SK-N-SH treated with all-trans-retinoic acid at 6 μM for 48 hours (cell line): ENCODE measurements at regions not wholly inside any gene's neighbourhood (a gene's known extent, or its start where the extent isn't known, plus 50 kb on each side); places are given as distances from the start of the nearest gene placed in this dataset.

Experiments
- ATAC-seq: fragments of 200-7000 bp; cut with Tn5 transposase; 3 replicates; pipeline ENCODE4 v1.9.1; 2020; ENCODE audit warnings: mild to moderate bottlenecking, moderate library complexity
- ARNTL ChIP-seq: fragments of 450-650 bp; formaldehyde crosslinking; IDR thresholded peaks from 2 replicates; pipeline ENCODE4 v1.5.0; 2020; ENCODE audit warnings: low read depth, mild to moderate bottlenecking, moderate library complexity, borderline replicate concordance
- BACH2 ChIP-seq: fragments of 250-450 bp; sonication (Bioruptor Pico); IDR thresholded peaks from 2 replicates; pipeline ENCODE4 v1.9.0; 2021; ENCODE audit warnings: mild to moderate bottlenecking, borderline replicate concordance
- CSDC2 ChIP-seq: fragments of 250-450 bp; sonication (Bioruptor Pico); IDR thresholded peaks from 2 replicates; pipeline ENCODE4 v1.5.0; 2020; ENCODE audit warnings: mild to moderate bottlenecking, moderate library complexity
- GLIS3 ChIP-seq: fragments of 250-450 bp; sonication (Bioruptor Pico); IDR thresholded peaks from 2 replicates; pipeline ENCODE4 v1.5.0; 2020; ENCODE audit warnings: mild to moderate bottlenecking, moderate library complexity
- ISL1 ChIP-seq: fragments of 250-450 bp; sonication (Bioruptor Pico); IDR thresholded peaks from 2 replicates; pipeline ENCODE4 v2.1.2; 2022; ENCODE audit warnings: mild to moderate bottlenecking, moderate library complexity
- PPARA ChIP-seq: fragments of 250-450 bp; sonication (Bioruptor Pico); IDR thresholded peaks from 2 replicates; pipeline ENCODE4 v1.5.0; 2020; ENCODE audit warnings: mild to moderate bottlenecking, borderline replicate concordance
- SNAI2 ChIP-seq: fragments of 250-450 bp; sonication (Bioruptor Pico); IDR thresholded peaks from 2 replicates; pipeline ENCODE4 v1.5.0; 2020; ENCODE audit warnings: mild to moderate bottlenecking, moderate library complexity
- TCF4 ChIP-seq: fragments of 250-450 bp; sonication (Bioruptor Pico); IDR thresholded peaks from 2 replicates; pipeline ENCODE4 v1.8.0; 2021; ENCODE audit warnings: mild to moderate bottlenecking, moderate library complexity, borderline replicate concordance
- TOX ChIP-seq: fragments of 250-450 bp; sonication (Bioruptor Pico); IDR thresholded peaks from 2 replicates; pipeline ENCODE4 v1.8.0; 2021; ENCODE audit warnings: mild to moderate bottlenecking, moderate library complexity, borderline replicate concordance
- ZC3H10 ChIP-seq: fragments of 250-450 bp; sonication (Bioruptor Pico); IDR thresholded peaks from 2 replicates; pipeline ENCODE4 v1.5.1; 2021; ENCODE audit warnings: mild to moderate bottlenecking, moderate library complexity
- ZFP30 ChIP-seq: fragments of 450-650 bp; formaldehyde crosslinking; IDR thresholded peaks from 2 replicates; pipeline ENCODE4 v1.5.0; 2022; ENCODE audit warnings: mild to moderate bottlenecking, moderate library complexity
- ZNF70 ChIP-seq: fragments of 450-650 bp; formaldehyde crosslinking; IDR thresholded peaks from 2 replicates; pipeline ENCODE4 v1.5.0; 2020; ENCODE audit warnings: mild to moderate bottlenecking, moderate library complexity
- ZNF8 ChIP-seq: fragments of 450-650 bp; formaldehyde crosslinking; IDR thresholded peaks from 2 replicates; pipeline ENCODE4 v1.5.0; 2020; ENCODE audit warnings: mild to moderate bottlenecking, moderate library complexity
- TF ChIP-seq, protein P1 (sequence below): fragments of 250-450 bp; sonication (Bioruptor Pico); IDR thresholded peaks from 2 replicates; pipeline ENCODE4 v1.5.1; 2021; ENCODE audit warnings: mild to moderate bottlenecking, moderate library complexity
- TF ChIP-seq, protein P2 (sequence below): fragments of 250-450 bp; sonication (Bioruptor Pico); IDR thresholded peaks from 2 replicates; pipeline ENCODE4 v1.8.0; 2021; ENCODE audit warnings: low read depth, mild to moderate bottlenecking, moderate library complexity, borderline replicate concordance
- TF ChIP-seq, protein P3 (sequence below): fragments of 250-450 bp; sonication (Bioruptor Pico); IDR thresholded peaks from 2 replicates; pipeline ENCODE4 v1.5.0; 2020; ENCODE audit warnings: mild to moderate bottlenecking, moderate library complexity
- TF ChIP-seq, protein P4 (sequence below): fragments of 250-450 bp; sonication (Bioruptor Pico); IDR thresholded peaks from 2 replicates; pipeline ENCODE4 v1.8.0; 2020; ENCODE audit warnings: mild to moderate bottlenecking, moderate library complexity, borderline replicate concordance
- TF ChIP-seq, protein P5 (sequence below): fragments of 250-450 bp; sonication (Bioruptor Pico); IDR thresholded peaks from 2 replicates; pipeline ENCODE4 v1.5.1; 2020; ENCODE audit warnings: low read depth, mild to moderate bottlenecking, moderate library complexity

DNA sequence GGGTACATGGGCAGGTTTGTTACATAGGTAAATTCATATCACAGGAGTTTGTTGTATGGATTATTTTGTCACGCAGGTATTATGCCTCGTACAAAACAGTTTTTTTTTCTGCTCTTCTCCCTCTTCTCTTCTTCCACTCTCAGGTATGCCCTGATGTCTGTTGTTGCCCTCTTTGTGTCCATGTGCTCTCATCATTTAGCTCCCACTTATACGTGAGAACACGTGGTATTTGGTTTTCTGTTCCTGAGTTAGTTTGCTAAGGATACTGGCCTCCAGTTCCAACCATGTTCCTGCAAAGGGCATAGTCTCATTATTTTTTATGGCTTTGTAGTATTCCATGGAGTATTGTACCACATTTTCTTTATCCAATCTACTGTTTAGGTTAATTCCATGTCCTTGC lies 65.7 kb downstream of the UNC5CL start:
- no peak for ATAC-seq
- TF ChIP-seq, protein P1, sequence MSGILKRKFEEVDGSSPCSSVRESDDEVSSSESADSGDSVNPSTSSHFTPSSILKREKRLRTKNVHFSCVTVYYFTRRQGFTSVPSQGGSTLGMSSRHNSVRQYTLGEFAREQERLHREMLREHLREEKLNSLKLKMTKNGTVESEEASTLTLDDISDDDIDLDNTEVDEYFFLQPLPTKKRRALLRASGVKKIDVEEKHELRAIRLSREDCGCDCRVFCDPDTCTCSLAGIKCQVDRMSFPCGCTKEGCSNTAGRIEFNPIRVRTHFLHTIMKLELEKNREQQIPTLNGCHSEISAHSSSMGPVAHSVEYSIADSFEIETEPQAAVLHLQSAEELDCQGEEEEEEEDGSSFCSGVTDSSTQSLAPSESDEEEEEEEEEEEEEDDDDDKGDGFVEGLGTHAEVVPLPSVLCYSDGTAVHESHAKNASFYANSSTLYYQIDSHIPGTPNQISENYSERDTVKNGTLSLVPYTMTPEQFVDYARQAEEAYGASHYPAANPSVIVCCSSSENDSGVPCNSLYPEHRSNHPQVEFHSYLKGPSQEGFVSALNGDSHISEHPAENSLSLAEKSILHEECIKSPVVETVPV (CRISPR knock-in tag), result no peak
- no peak for TF ChIP-seq ARNTL (CRISPR knock-in tag)
- TF ChIP-seq, protein P2, sequence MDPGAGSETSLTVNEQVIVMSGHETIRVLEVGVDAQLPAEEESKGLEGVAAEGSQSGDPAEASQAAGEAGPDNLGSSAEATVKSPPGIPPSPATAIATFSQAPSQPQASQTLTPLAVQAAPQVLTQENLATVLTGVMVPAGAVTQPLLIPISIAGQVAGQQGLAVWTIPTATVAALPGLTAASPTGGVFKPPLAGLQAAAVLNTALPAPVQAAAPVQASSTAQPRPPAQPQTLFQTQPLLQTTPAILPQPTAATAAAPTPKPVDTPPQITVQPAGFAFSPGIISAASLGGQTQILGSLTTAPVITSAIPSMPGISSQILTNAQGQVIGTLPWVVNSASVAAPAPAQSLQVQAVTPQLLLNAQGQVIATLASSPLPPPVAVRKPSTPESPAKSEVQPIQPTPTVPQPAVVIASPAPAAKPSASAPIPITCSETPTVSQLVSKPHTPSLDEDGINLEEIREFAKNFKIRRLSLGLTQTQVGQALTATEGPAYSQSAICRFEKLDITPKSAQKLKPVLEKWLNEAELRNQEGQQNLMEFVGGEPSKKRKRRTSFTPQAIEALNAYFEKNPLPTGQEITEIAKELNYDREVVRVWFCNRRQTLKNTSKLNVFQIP, result no peak
- TF ChIP-seq GLIS3 (CRISPR knock-in tag), result no peak
- TF ChIP-seq ZFP30 (CRISPR knock-in tag), result no peak
- no peak for TF ChIP-seq ZC3H10 (CRISPR knock-in tag)
- no peak for TF ChIP-seq ISL1 (CRISPR knock-in tag)
- no peak for TF ChIP-seq ZNF8 (CRISPR knock-in tag)
- no peak for TF ChIP-seq PPARA (CRISPR knock-in tag)
- TF ChIP-seq, protein P3, sequence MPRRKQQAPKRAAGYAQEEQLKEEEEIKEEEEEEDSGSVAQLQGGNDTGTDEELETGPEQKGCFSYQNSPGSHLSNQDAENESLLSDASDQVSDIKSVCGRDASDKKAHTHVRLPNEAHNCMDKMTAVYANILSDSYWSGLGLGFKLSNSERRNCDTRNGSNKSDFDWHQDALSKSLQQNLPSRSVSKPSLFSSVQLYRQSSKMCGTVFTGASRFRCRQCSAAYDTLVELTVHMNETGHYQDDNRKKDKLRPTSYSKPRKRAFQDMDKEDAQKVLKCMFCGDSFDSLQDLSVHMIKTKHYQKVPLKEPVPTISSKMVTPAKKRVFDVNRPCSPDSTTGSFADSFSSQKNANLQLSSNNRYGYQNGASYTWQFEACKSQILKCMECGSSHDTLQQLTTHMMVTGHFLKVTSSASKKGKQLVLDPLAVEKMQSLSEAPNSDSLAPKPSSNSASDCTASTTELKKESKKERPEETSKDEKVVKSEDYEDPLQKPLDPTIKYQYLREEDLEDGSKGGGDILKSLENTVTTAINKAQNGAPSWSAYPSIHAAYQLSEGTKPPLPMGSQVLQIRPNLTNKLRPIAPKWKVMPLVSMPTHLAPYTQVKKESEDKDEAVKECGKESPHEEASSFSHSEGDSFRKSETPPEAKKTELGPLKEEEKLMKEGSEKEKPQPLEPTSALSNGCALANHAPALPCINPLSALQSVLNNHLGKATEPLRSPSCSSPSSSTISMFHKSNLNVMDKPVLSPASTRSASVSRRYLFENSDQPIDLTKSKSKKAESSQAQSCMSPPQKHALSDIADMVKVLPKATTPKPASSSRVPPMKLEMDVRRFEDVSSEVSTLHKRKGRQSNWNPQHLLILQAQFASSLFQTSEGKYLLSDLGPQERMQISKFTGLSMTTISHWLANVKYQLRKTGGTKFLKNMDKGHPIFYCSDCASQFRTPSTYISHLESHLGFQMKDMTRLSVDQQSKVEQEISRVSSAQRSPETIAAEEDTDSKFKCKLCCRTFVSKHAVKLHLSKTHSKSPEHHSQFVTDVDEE (CRISPR knock-in tag), result no peak
- TF ChIP-seq BACH2 (CRISPR knock-in tag), result no peak
- TF ChIP-seq SNAI2 (CRISPR knock-in tag), result no peak

DNA sequence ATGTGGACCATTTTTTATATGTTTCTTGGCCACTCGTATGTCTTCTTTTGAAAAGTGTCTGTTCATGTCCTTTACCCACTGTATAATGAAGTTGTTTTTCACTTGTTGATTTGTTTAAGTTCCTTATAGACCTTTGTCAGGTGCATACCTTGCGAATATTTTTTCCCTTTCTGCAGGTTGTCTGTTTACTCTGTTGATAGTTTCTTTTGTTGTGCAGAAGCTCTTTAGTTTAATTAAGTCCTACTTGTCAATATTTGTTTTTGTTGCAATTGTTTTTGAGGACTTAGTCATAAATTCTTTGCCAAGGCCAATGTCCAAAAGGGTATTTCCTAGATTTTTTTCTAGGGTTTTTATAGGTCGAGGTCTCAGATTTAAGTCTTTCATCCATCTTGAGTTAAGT lies 66.2 kb downstream of the UNC5CL start:
- ATAC-seq, result no peak
- TF ChIP-seq, protein P3 (CRISPR knock-in tag), result no peak
- no peak for TF ChIP-seq TOX (CRISPR knock-in tag)
- TF ChIP-seq, protein P4, sequence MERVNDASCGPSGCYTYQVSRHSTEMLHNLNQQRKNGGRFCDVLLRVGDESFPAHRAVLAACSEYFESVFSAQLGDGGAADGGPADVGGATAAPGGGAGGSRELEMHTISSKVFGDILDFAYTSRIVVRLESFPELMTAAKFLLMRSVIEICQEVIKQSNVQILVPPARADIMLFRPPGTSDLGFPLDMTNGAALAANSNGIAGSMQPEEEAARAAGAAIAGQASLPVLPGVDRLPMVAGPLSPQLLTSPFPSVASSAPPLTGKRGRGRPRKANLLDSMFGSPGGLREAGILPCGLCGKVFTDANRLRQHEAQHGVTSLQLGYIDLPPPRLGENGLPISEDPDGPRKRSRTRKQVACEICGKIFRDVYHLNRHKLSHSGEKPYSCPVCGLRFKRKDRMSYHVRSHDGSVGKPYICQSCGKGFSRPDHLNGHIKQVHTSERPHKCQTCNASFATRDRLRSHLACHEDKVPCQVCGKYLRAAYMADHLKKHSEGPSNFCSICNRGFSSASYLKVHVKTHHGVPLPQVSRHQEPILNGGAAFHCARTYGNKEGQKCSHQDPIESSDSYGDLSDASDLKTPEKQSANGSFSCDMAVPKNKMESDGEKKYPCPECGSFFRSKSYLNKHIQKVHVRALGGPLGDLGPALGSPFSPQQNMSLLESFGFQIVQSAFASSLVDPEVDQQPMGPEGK (CRISPR knock-in tag), result no peak
- TF ChIP-seq PPARA (CRISPR knock-in tag), result no peak
- TF ChIP-seq ZNF70 (CRISPR knock-in tag), result no peak
- TF ChIP-seq, protein P2, result no peak
- TF ChIP-seq, protein P5, sequence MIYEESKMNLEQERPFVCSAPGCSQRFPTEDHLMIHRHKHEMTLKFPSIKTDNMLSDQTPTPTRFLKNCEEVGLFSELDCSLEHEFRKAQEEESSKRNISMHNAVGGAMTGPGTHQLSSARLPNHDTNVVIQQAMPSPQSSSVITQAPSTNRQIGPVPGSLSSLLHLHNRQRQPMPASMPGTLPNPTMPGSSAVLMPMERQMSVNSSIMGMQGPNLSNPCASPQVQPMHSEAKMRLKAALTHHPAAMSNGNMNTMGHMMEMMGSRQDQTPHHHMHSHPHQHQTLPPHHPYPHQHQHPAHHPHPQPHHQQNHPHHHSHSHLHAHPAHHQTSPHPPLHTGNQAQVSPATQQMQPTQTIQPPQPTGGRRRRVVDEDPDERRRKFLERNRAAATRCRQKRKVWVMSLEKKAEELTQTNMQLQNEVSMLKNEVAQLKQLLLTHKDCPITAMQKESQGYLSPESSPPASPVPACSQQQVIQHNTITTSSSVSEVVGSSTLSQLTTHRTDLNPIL (CRISPR knock-in tag), result no peak
- no peak for TF ChIP-seq ARNTL (CRISPR knock-in tag)
- no peak for TF ChIP-seq ZFP30 (CRISPR knock-in tag)
- TF ChIP-seq TCF4 (CRISPR knock-in tag), result no peak
- no peak for TF ChIP-seq CSDC2 (CRISPR knock-in tag)
